Tibial nerve (tissue), 4 donors: ENCODE measurements at regions not wholly inside any gene's neighbourhood (a gene's known extent, or its start where the extent isn't known, plus 50 kb on each side); places are given as distances from the start of the nearest gene placed in this dataset.

Source experiments
- CTCF ChIP-seq, 5 experiments: fragments of 200-600 bp in 3 of 5; fragments of 450-650 bp in 2 of 5; sonication (generic) in 3 of 5; IDR thresholded peaks; one replicate each; pipeline ENCODE4 v1.5.1; 2016 to 2019; ENCODE audit warnings: antibody characterized with exemption in 5 of 5, mild to moderate bottlenecking in 3 of 5, moderate library complexity in 2 of 5
- EP300 ChIP-seq, 2 donors: sonication (generic); formaldehyde crosslinking; IDR thresholded peaks; one replicate each; pipeline ENCODE4 v1.6.1; 2017; ENCODE audit warnings: antibody characterized with exemption in 2 of 2, mild to moderate bottlenecking in 1 of 2
- POLR2A ChIP-seq, 2 donors: fragments of 450-650 bp; IDR thresholded peaks; one replicate each; pipeline ENCODE4 v1.6.1; 2017; ENCODE audit warnings: antibody characterized with exemption in 2 of 2, mild to moderate bottlenecking in 2 of 2, moderate library complexity in 2 of 2

GRCh38 chr5:73290242-73290641 lies 117.2 kb downstream of the TMEM174 start:
- TF ChIP-seq CTCF (IDR thresholded peaks at IDR 0.05) (no peak), POLR2A (IDR thresholded peaks at IDR 0.05) (no peak), EP300 (IDR thresholded peaks at IDR 0.05) (no peak)
